CD4-positive, alpha-beta memory T cell (primary cell): ENCODE measurements at regions not wholly inside any gene's neighbourhood (a gene's known extent, or its start where the extent isn't known, plus 50 kb on each side); places are given as distances from the start of the nearest gene placed in this dataset.

Source experiments
- CTCF ChIA-PET: fragments of 350-600 bp; sonication (Branson Sonifier 250); formaldehyde crosslinking; loops from one replicate; lab custom pipeline; 2021; ENCODE audit warnings: inconsistent platforms; ENCODE audit not compliant: partially characterized antibody; lab: Charles Lee
- POLR2A ChIA-PET: fragments of 350-600 bp; sonication (Branson Sonifier 250); formaldehyde crosslinking; loops from one replicate; lab custom pipeline; 2021; ENCODE audit not compliant: partially characterized antibody; lab: Charles Lee
- DNase-seq, 5 donors: peaks; one replicate each; pipeline versions ENCODE4 v3.0.0 to v3.0.0-alpha.2; 2020 to 2022; ENCODE audit warnings: mixed read lengths in 1 of 5
- H3K27ac ChIP-seq: one replicate; pipeline ENCODE4 v1.7.0; 2013; ENCODE audit warnings: low read depth, low read length
- H3K27me3 ChIP-seq: 2 replicates; pipeline ENCODE4 v1.7.0; 2013; ENCODE audit warnings: mild to moderate bottlenecking, low read length, moderate library complexity; ENCODE audit not compliant: insufficient read depth
- H3K36me3 ChIP-seq: 2 replicates; pipeline ENCODE4 v1.7.0; 2013; ENCODE audit warnings: mild to moderate bottlenecking, low read length, moderate library complexity; ENCODE audit not compliant: insufficient read depth
- H3K4me1 ChIP-seq: 2 replicates; pipeline ENCODE4 v1.7.0; 2013; ENCODE audit warnings: mild to moderate bottlenecking, low read length, moderate library complexity; ENCODE audit not compliant: insufficient read depth
- H3K4me3 ChIP-seq, 2 donors: one replicate each; pipeline ENCODE4 v1.7.0; 2013; ENCODE audit warnings: low read length in 2 of 2, mild to moderate bottlenecking in 1 of 2
- H3K9me3 ChIP-seq, 2 donors: one replicate each; pipeline ENCODE4 v1.7.0; 2013; ENCODE audit warnings: low read length in 2 of 2, control low read depth in 1 of 2; ENCODE audit not compliant: control insufficient read depth in 1 of 2
- H3K27ac Mint-ChIP-seq, 7 donors: one replicate each; pipeline ENCODE4 v1.8.0; 2020 to 2021; ENCODE audit warnings: mixed read lengths in 7 of 7, mild to moderate bottlenecking in 6 of 7, inconsistent platforms in 3 of 7, moderate library complexity in 3 of 7
- H3K27me3 Mint-ChIP-seq, 2 donors: one replicate each; pipeline ENCODE4 v1.8.0; 2020 to 2021; ENCODE audit warnings: mixed read lengths in 2 of 2
- H3K36me3 Mint-ChIP-seq, 2 donors: one replicate each; pipeline ENCODE4 v1.8.0; 2020 to 2021; ENCODE audit warnings: mixed read lengths in 2 of 2, inconsistent platforms in 1 of 2, mild to moderate bottlenecking in 1 of 2
- H3K4me1 Mint-ChIP-seq, 4 donors: one replicate each; pipeline ENCODE4 v1.8.0; 2020 to 2021; ENCODE audit warnings: mixed read lengths in 4 of 4, mild to moderate bottlenecking in 1 of 4
- H3K4me3 Mint-ChIP-seq, 8 donors: one replicate each; pipeline ENCODE4 v1.8.0; 2020 to 2021; ENCODE audit warnings: mixed read lengths in 8 of 8, mild to moderate bottlenecking in 7 of 8, moderate library complexity in 6 of 8, inconsistent platforms in 3 of 8
- H3K9me3 Mint-ChIP-seq, 8 donors: one replicate each; pipeline ENCODE4 v1.8.0; 2020 to 2021; ENCODE audit warnings: mixed read lengths in 8 of 8, mild to moderate bottlenecking in 5 of 8, inconsistent platforms in 3 of 8, moderate library complexity in 1 of 8
- intact Hi-C: fragments of 100-400 bp; cut with micrococcal nuclease; formaldehyde crosslinking; loops from one replicate; pipeline ENCODE4 v1.15.1; 2023

DNA sequence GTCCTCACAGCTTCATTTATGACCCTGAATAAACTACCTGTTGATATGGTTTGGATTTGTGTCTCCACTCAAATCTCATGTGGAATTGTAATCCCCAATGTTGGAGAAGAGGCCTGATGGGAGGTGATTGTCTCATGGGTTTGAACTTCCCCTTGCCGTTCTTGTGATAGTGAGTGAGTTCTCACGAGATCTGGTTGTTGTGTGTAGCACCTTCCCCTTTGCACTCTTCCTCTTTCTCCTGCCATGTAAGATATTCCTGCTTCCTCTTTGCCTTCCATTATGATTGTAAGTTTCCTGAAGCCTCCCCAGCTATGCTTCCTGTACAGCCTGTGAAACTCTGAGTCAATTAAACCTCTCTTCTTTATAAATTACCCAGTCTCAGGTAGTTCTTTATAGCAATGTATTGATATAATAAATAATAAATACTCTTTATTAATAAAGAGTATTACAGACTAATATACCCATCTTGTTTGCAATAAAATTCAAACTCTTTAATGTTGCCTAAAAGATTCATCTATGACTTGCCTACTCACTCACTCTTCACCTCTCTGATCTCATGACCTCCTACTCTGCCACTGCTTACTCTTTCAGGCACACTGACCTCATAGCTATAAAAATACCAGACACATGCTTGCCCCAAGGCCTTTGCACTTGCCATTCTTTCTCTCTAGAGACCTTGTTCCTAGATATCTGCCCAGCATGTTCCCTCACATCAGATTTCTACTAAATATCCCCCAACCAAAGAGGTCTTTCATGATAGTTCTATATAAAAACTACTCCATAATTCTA lies 256.4 kb upstream of the MARCKS start:
- ChIA-PET POLR2A (no interaction called here), CTCF (no interaction called here)
- Mint-ChIP-seq H3K36me3 (no peaks in the 10 kb centered on the region), H3K4me3 (no peak overlapping the region), H3K4me1 (no peaks in the 10 kb centered on the region), H3K9me3 (peaks cover 0 to 2% (median 0%) of the 10 kb centered on the region in 8 donors), H3K27me3 (peaks cover 0 to 2% of the 10 kb centered on the region in 2 donors), H3K27ac (no peak overlapping the region)
- Histone ChIP-seq H3K9me3 (no peaks in the 10 kb centered on the region), H3K4me1 (no peaks in the 10 kb centered on the region), H3K36me3 (no peaks in the 10 kb centered on the region), H3K27me3 (no peaks in the 10 kb centered on the region), H3K4me3 (no peak overlapping the region), H3K27ac (no peak overlapping the region)
- intact Hi-C loops, result no loop called here
- no peak for DNase-seq

DNA sequence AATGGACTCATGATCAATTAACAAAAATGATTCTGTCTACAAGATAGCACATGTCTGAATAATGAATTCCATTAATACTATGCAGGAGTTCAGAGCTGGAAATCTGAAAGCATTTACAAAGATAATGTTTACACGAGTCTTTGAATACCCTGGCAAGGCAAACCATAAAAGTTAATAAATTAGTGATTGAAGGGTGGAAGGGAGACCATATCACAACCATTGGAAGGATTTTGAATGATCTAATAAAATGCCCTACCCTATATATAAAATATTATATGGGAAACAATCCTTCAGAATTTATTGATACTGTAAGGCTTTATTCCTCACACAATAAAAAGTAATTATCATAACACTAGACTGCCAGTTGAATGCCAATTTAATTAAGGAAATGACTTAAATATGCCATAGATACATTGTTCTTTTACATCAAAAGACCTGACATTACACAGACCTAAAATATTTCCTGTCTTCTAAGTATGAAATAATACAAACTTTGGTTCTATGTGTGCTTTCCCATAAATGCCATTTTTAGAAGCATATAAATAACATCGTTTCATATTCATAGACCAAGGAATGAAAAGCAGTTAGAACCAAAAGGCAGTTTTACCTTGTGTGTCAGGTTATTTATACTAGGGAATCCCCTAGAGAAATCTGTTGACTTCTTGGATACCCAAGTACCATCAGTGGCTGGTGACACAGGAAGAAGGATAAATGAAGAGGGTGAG lies 249.2 kb upstream of the MARCKS start:
- peaks cover 0 to 4% (median 2%) of the 10 kb centered on the region in 8 donors for H3K9me3 Mint-ChIP-seq

DNA sequence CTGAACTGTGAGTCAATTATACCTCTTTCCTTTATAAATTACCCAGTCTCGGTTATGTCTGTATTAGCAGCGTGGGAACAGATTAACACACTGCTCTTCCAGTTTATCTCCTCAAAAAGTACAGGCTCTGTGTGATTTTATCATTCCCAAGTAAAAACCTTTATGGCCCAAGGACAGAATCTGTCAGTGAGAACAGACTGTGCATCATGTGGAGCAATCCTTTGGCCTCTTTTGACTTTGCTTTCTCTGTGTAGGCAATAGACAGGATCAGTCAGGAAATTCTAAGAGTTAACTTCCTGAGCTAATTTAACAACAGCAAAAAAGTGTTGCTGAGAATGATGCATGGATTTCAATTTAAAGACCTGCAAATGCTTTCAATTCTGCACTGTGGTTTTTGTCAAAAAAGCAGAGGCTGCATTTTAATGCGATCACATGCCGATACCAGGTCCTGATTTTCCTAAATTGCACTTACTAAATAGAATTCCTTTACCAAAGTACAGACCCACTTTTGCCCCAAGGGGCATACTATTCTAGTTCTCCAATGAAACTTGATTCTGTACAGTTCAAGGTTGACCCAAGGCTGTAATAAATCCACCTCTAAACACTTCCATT lies 246.7 kb upstream of the MARCKS start:
- Histone ChIP-seq H3K27ac (no peak overlapping the region), H3K4me1 (no peaks in the 10 kb centered on the region), H3K27me3 (no peaks in the 10 kb centered on the region), H3K36me3 (no peaks in the 10 kb centered on the region), H3K4me3 (no peak overlapping the region), H3K9me3 (no peaks in the 10 kb centered on the region)
- no peaks in the 10 kb centered on the region for H3K27me3 Mint-ChIP-seq
- H3K4me1 Mint-ChIP-seq, result no peaks in the 10 kb centered on the region
- intact Hi-C loops, result no loop called here
- CTCF ChIA-PET, result no interaction called here
- no peaks in the 10 kb centered on the region for H3K36me3 Mint-ChIP-seq
- H3K27ac Mint-ChIP-seq, result no peak overlapping the region
- POLR2A ChIA-PET, result no interaction called here
- DNase-seq, result no peak
- H3K9me3 Mint-ChIP-seq, result peaks cover 0 to 10% (median 4%) of the 10 kb centered on the region in 8 donors
- no peak overlapping the region for H3K4me3 Mint-ChIP-seq

More for the DNA sequence above, 249.2 kb upstream of the MARCKS start:
- POLR2A ChIA-PET, result no interaction called here
- H3K4me1 Mint-ChIP-seq, result no peaks in the 10 kb centered on the region
- Histone ChIP-seq H3K9me3 (no peaks in the 10 kb centered on the region), H3K4me1 (no peaks in the 10 kb centered on the region), H3K36me3 (no peaks in the 10 kb centered on the region), H3K4me3 (no peak overlapping the region), H3K27me3 (no peaks in the 10 kb centered on the region), H3K27ac (no peak overlapping the region)
- no peak overlapping the region for H3K4me3 Mint-ChIP-seq
- no peaks in the 10 kb centered on the region for H3K36me3 Mint-ChIP-seq
- CTCF ChIA-PET, result no interaction called here
- intact Hi-C loops, result no loop called here
- peaks cover 0 to 2% of the 10 kb centered on the region in 2 donors for H3K27me3 Mint-ChIP-seq
- DNase-seq, result no peak
- no peak overlapping the region for H3K27ac Mint-ChIP-seq

DNA sequence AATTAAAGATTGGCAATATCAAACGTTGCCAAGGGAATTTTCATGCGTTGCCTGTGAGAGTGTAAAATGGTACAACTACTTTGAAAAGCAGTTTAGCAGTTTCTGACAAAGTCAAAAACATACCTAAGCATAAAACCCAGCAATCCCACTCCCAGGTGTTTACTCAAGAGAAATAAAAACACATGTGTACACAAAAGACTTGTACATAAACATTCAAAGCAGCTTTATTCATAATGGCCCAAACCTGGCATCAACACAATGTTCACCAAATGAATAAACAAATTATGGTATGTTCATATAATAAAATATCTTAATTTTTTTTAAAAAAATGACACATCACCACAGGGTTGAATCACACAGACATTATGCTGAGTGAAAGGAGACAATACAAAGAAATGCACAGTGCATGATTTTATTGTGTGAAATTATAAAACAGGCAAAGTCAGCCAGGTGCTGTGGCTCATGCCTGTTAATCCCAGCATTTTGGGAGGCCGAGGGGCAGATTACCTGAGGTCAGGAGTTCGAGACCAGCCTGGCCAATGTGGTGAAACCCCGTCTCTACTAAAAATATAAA lies 240.4 kb upstream of the MARCKS start:
- H3K4me3 Mint-ChIP-seq, result no peak overlapping the region
- H3K27ac Mint-ChIP-seq, result no peak overlapping the region
- peaks cover 0 to 12% (median 4%) of the 10 kb centered on the region in 8 donors for H3K9me3 Mint-ChIP-seq
- Histone ChIP-seq H3K36me3 (no peaks in the 10 kb centered on the region), H3K4me1 (no peaks in the 10 kb centered on the region), H3K9me3 (no peaks in the 10 kb centered on the region), H3K4me3 (no peak overlapping the region), H3K27ac (no peak overlapping the region), H3K27me3 (no peaks in the 10 kb centered on the region)
- POLR2A ChIA-PET, result no interaction called here
- H3K36me3 Mint-ChIP-seq, result no peaks in the 10 kb centered on the region
- no peaks in the 10 kb centered on the region for H3K4me1 Mint-ChIP-seq
- no peak for DNase-seq
- CTCF ChIA-PET, result no interaction called here
- no peaks in the 10 kb centered on the region for H3K27me3 Mint-ChIP-seq
- intact Hi-C loops, result no loop called here

DNA sequence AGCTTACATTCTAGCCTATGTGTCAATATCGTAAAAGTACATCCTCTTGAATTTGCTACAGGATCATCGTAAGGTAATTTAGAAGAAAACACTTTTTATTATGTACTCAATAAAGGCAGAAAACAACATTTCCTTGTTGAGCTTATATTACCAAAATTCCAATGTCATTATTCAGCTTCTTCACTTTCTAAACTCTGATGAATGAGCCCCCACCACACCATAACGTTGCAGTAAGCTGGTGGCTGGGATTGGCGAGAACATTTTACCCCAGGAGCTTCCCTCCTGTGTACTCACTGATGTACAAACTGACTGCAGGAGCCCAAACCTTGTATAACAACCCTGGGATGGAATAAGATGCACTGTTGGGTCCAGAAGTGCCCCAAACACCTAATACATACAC lies 238.1 kb upstream of the MARCKS start:
- no peaks in the 10 kb centered on the region for H3K4me1 ChIP-seq
- H3K36me3 Mint-ChIP-seq, result no peaks in the 10 kb centered on the region
- peaks cover 0 to 2% of the 10 kb centered on the region in 2 donors for H3K27me3 Mint-ChIP-seq
- H3K27ac Mint-ChIP-seq, result no peak overlapping the region
- CTCF ChIA-PET, result no interaction called here
- intact Hi-C loops, result no loop called here
- H3K9me3 Mint-ChIP-seq, result peaks cover 0 to 3% (median 0%) of the 10 kb centered on the region in 8 donors
- H3K4me3 ChIP-seq, result no peak overlapping the region
- H3K4me3 Mint-ChIP-seq, result no peak overlapping the region
- no peaks in the 10 kb centered on the region for H3K4me1 Mint-ChIP-seq
- H3K9me3 ChIP-seq, result no peaks in the 10 kb centered on the region
- no peak for DNase-seq
- H3K27me3 ChIP-seq, result no peaks in the 10 kb centered on the region
- POLR2A ChIA-PET, result no interaction called here
- H3K27ac ChIP-seq, result no peak overlapping the region
- H3K36me3 ChIP-seq, result no peaks in the 10 kb centered on the region

DNA sequence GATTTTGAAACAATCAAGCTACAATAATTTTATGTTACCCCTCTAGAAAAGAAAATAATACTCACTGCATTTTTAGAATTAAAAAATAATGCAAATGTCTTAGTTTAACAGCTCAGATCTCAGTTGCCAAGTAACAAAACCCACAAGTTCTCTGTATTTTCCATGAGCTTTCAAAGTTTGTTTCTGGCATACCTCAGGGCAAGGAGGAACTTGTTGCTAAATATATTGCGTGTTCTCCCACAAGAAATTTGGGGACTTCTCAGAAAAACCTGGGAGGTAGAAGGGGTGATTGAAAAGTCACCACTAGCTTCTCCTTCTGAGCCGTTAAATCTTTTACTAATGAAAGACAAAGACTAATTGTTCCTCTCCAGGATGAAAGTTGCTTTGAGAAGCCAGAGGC lies 236.8 kb upstream of the MARCKS start:
- Histone ChIP-seq H3K9me3 (no peaks in the 10 kb centered on the region), H3K4me1 (no peaks in the 10 kb centered on the region), H3K27ac (no peak overlapping the region), H3K4me3 (no peak overlapping the region), H3K36me3 (no peaks in the 10 kb centered on the region), H3K27me3 (no peaks in the 10 kb centered on the region)
- peaks cover 0 to 2% (median 0%) of the 10 kb centered on the region in 8 donors for H3K9me3 Mint-ChIP-seq
- ChIA-PET POLR2A (no interaction called here), CTCF (no interaction called here)
- no peak overlapping the region for H3K4me3 Mint-ChIP-seq
- no peak for DNase-seq
- H3K36me3 Mint-ChIP-seq, result no peaks in the 10 kb centered on the region
- H3K27ac Mint-ChIP-seq, result no peak overlapping the region
- intact Hi-C loops, result no loop called here
- H3K4me1 Mint-ChIP-seq, result no peaks in the 10 kb centered on the region
- peaks cover 0 to 2% of the 10 kb centered on the region in 2 donors for H3K27me3 Mint-ChIP-seq

DNA sequence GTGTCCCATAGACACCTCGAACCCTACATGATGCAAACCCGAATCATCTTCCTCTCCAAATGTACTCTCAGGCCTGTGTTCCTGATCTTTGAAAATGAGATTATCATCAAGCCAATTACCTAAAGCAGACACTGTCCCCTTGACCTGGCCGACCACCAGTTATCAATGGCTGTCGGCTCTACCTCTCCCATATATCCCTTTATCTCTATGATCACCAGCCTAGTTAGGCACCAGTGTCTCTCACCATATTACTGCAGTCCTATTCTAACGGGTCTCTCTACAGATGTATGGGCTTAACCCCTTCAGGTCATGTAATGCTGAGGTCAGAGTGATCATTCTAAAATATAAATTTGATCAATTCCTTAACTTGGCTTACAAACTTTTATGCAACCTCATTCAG lies 234.9 kb upstream of the MARCKS start:
- Histone ChIP-seq H3K27me3 (no peaks in the 10 kb centered on the region), H3K27ac (no peak overlapping the region), H3K4me1 (no peaks in the 10 kb centered on the region), H3K36me3 (no peaks in the 10 kb centered on the region), H3K9me3 (no peaks in the 10 kb centered on the region), H3K4me3 (no peak overlapping the region)
- Mint-ChIP-seq H3K4me3 (no peak overlapping the region), H3K4me1 (peaks cover 0 to 3% (median 0%) of the 10 kb centered on the region in 4 donors), H3K36me3 (no peaks in the 10 kb centered on the region), H3K9me3 (peaks cover 0 to 2% (median 0%) of the 10 kb centered on the region in 8 donors), H3K27ac (no peak overlapping the region), H3K27me3 (peaks cover 0 to 2% of the 10 kb centered on the region in 2 donors)
- no peak for DNase-seq
- ChIA-PET POLR2A (no interaction called here), CTCF (no interaction called here)
- intact Hi-C loops, result no loop called here
